Stimulated activated naive B cell treated with anti-CD40 and anti-IgM and Interleukin-4, amounts not matched to agents 10 μg/mL and 1 μg/mL and 100 μg/mL, for 72 hours (primary cell): ENCODE measurements at regions not wholly inside any gene's neighbourhood (a gene's known extent, or its start where the extent isn't known, plus 50 kb on each side); places are given as distances from the start of the nearest gene placed in this dataset.
"Not testable (repeated sequence)": the region's sequence is repeated elsewhere in the genome, so short reads cannot be mapped to it uniquely, and the experiment has no call there.

Source experiments
- ATAC-seq, 2 donors: fragments of 150-1000 bp; cut with Tn5 transposase; replicated peaks; 2 replicates each; pipeline ENCODE4 v1.10.0; 2021; ENCODE audit warnings: moderate library complexity in 1 of 2
- DNase-seq: peaks from one replicate; pipeline ENCODE4 v3.0.0; 2021
- H3K27ac Mint-ChIP-seq: one replicate; pipeline ENCODE4 v1.8.0; 2022; ENCODE audit warnings: mild to moderate bottlenecking, mixed read lengths
- H3K27me3 Mint-ChIP-seq, 2 donors: one replicate each; pipeline ENCODE4 v1.8.0; 2022; ENCODE audit warnings: mixed read lengths in 2 of 2
- H3K36me3 Mint-ChIP-seq, 2 donors: one replicate each; pipeline ENCODE4 v1.8.0; 2022; ENCODE audit warnings: mixed read lengths in 2 of 2, mild to moderate bottlenecking in 1 of 2
- H3K4me1 Mint-ChIP-seq, 2 donors: one replicate each; pipeline ENCODE4 v1.8.0; 2022; ENCODE audit warnings: mixed read lengths in 2 of 2, mild to moderate bottlenecking in 1 of 2
- H3K4me3 Mint-ChIP-seq, 2 donors: one replicate each; pipeline ENCODE4 v1.8.0; 2022; ENCODE audit warnings: mild to moderate bottlenecking in 2 of 2, mixed read lengths in 2 of 2, moderate library complexity in 1 of 2
- H3K9me3 Mint-ChIP-seq, 2 donors: one replicate each; pipeline ENCODE4 v1.8.0; 2022; ENCODE audit warnings: mixed read lengths in 2 of 2, mild to moderate bottlenecking in 1 of 2

DNA sequence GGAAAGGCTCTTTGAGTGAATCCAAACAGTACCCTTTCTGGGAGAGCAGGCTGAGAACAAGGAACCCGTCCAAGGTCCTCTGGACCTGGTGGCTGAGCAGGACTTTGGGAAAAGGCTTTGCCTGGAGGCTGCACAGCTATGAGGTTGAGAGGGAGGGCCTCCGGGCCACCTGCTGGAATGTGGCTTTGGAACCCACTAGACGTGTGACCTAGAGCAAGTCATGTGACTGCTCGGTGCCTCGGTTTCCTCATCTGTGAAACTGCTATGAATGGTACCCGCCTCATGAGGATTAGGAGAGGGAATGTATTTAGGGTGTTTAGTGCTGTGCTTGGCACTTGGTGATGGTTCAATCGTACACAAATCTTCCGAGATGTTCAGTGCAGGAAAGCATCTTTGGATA, 50.4 kb downstream of the HAPSTR1 start:
- H3K27ac Mint-ChIP-seq, result no peak overlapping the region
- no peak for DNase-seq
- peaks cover 0 to 11% of the 10 kb centered on the region in 2 donors for H3K27me3 Mint-ChIP-seq
- H3K4me3 Mint-ChIP-seq, result no peak overlapping the region
- ATAC-seq, result no peak
- H3K36me3 Mint-ChIP-seq, result peaks cover 13 to 25% of the 10 kb centered on the region in 2 donors
- H3K9me3 Mint-ChIP-seq, result peaks cover 2 to 3% of the 10 kb centered on the region in 2 donors
- peaks cover 12 to 22% of the 10 kb centered on the region in 2 donors for H3K4me1 Mint-ChIP-seq

DNA sequence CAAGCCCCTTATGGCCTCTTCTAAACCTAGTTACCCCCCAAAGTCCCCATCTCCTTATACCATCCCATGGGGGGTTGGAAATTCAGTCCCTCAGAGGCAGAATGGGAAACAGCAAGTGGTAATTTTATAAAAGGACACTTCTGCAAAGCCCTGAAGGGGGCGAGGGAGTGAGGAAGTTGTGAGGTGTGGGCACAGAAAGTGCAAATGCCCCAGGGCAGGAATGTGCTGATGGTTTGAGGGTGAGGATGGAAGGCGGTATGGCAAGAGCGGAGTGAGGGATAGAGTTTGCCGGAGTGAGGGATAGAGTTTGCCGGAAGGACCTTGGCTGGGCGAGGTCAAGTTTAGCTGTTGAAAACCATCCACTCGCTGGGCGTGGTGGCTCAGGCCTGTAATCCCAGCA, 52.7 kb downstream of the HAPSTR1 start:
- Mint-ChIP-seq H3K4me3 (no peak overlapping the region), H3K27me3 (peaks cover 0 to 7% of the 10 kb centered on the region in 2 donors), H3K9me3 (peaks cover 2 to 3% of the 10 kb centered on the region in 2 donors), H3K27ac (no peak overlapping the region), H3K36me3 (peaks cover 9 to 16% of the 10 kb centered on the region in 2 donors), H3K4me1 (peaks cover 10 to 13% of the 10 kb centered on the region in 2 donors)
- DNase-seq (no peak), ATAC-seq (no peak)

- ATAC-seq, result no peak
- Mint-ChIP-seq H3K4me3 (no peak overlapping the region), H3K27ac (no peak overlapping the region), H3K4me1 (peaks cover 5 to 6% of the 10 kb centered on the region in 2 donors), H3K36me3 (no peaks in the 10 kb centered on the region), H3K27me3 (peaks cover 0 to 10% of the 10 kb centered on the region in 2 donors), H3K9me3 (no peaks in the 10 kb centered on the region)
- no peak for DNase-seq
Observed at GRCh38 chr16:9148374-9149015, 57.1 kb downstream of the HAPSTR1 start.

- no peak overlapping the region for H3K27ac Mint-ChIP-seq
- DNase-seq, result no peak
- ATAC-seq, result no peak
- no peaks in the 10 kb centered on the region for H3K9me3 Mint-ChIP-seq
- H3K27me3 Mint-ChIP-seq, result peaks cover 15 to 27% of the 10 kb centered on the region in 2 donors
- H3K4me1 Mint-ChIP-seq, result peaks cover 0 to 5% of the 10 kb centered on the region in 2 donors
- H3K36me3 Mint-ChIP-seq, result no peaks in the 10 kb centered on the region
- no peak overlapping the region for H3K4me3 Mint-ChIP-seq
Observed at GRCh38 chr16:9151074-9151473, 59.6 kb downstream of the HAPSTR1 start.

DNA sequence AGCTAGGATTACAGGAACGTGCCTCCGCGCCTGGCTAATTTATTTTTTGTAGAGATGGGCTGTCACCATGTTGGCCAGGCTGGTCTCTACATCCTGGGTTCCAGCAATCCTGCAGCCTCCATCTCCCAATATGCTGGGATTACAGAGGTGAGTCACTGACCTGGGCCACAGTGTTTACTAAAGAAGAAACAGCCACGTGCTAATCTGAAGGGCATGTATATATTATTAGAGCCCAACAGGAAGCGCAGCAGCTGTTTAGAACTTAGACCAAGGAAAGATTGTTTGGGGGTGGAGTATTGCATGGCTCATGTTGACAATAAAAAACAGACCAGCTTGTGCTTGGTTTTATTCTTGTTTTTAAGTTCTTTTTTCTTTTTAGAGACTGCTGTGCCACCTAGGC, 60.2 kb downstream of the HAPSTR1 start:
- no peak overlapping the region for H3K27ac Mint-ChIP-seq
- no peaks in the 10 kb centered on the region for H3K9me3 Mint-ChIP-seq

GRCh38 chr16:9152649-9153501, 61.4 kb downstream of the HAPSTR1 start:
- no peak for DNase-seq
- ATAC-seq, result no peak
- H3K36me3 Mint-ChIP-seq, result no peaks in the 10 kb centered on the region
- no peak overlapping the region for H3K27ac Mint-ChIP-seq
- no peaks in the 10 kb centered on the region for H3K9me3 Mint-ChIP-seq
- H3K4me1 Mint-ChIP-seq, result peaks cover 0 to 5% of the 10 kb centered on the region in 2 donors
- H3K4me3 Mint-ChIP-seq, result no peak overlapping the region
- H3K27me3 Mint-ChIP-seq, result peaks cover 22 to 31% of the 10 kb centered on the region in 2 donors

More for the DNA sequence above, 60.2 kb downstream of the HAPSTR1 start:
- Mint-ChIP-seq H3K4me3 (no peak overlapping the region), H3K27me3 (peaks cover 15 to 27% of the 10 kb centered on the region in 2 donors), H3K36me3 (no peaks in the 10 kb centered on the region), H3K4me1 (peaks cover 0 to 5% of the 10 kb centered on the region in 2 donors)
- DNase-seq (no peak), ATAC-seq (no peak)

- H3K4me1 Mint-ChIP-seq, result peaks cover 0 to 3% of the 10 kb centered on the region in 2 donors
- H3K27me3 Mint-ChIP-seq, result peaks cover 28 to 33% of the 10 kb centered on the region in 2 donors
- no peak overlapping the region for H3K27ac Mint-ChIP-seq
- DNase-seq (no peak), ATAC-seq (no peak)
- no peak overlapping the region for H3K4me3 Mint-ChIP-seq
- H3K9me3 Mint-ChIP-seq, result no peaks in the 10 kb centered on the region
- H3K36me3 Mint-ChIP-seq, result no peaks in the 10 kb centered on the region
Observed at GRCh38 chr16:9153502-9153864, 62.0 kb downstream of the HAPSTR1 start.

DNA sequence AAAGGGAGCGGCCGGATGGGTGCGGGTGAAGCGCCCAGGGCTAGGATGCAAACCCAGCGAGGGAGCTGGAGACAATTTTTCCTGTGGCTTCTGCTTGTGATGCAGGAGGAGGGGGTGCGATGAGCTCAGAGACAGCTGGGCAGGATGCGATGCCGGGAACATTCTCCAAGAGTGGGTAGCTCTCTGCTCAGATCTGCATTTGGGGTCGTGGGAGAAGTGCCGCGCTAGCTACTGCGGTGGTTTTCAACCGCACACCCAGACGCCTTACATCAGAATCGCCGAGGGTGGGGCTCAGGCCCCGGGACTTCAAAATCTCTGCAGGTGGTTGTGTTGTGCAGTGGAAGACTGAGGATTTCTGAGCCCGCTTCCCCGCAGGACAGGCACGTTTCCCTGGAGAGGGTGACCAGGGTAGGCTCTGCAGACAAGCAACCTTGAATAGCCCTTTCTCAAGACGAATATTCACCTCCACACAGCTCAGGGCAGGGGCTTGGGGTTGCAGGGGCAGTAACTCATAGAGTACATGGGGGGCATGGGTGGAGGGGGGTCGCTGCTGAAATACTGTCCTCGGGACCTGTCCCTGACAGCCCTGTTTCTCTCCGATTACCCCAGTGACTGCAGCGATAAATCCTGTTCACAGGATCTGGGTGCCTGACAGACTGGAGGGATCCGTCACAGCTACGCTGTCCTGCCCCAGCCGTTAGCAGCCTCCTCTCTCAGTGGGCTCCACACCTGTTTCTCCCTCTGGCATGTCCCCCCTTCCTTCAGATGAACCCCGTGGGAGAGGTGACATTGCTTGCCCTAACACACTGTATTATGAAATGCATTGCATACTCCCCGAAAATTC, 63.3 kb downstream of the HAPSTR1 start:
- peak overlapping the region; percentile 11 for H3K27ac Mint-ChIP-seq
- no peaks in the 10 kb centered on the region for H3K36me3 Mint-ChIP-seq
- DNase-seq (no peak), ATAC-seq (no peak)
- H3K4me3 Mint-ChIP-seq, result no peak overlapping the region
- peaks cover 36 to 38% of the 10 kb centered on the region in 2 donors for H3K27me3 Mint-ChIP-seq
- no peaks in the 10 kb centered on the region for H3K9me3 Mint-ChIP-seq
- peaks cover under 1 to 2% of the 10 kb centered on the region in 2 donors for H3K4me1 Mint-ChIP-seq

- no peak for ATAC-seq
- no peak for DNase-seq
- Mint-ChIP-seq H3K4me3 (no peak overlapping the region), H3K36me3 (peaks cover 0 to 4% of the 10 kb centered on the region in 2 donors), H3K4me1 (peaks cover 6 to 9% of the 10 kb centered on the region in 2 donors), H3K9me3 (no peaks in the 10 kb centered on the region), H3K27me3 (peaks cover 45 to 48% of the 10 kb centered on the region in 2 donors), H3K27ac (no peak overlapping the region)
Observed at GRCh38 chr16:9155871-9156270, 64.4 kb downstream of the HAPSTR1 start.

DNA sequence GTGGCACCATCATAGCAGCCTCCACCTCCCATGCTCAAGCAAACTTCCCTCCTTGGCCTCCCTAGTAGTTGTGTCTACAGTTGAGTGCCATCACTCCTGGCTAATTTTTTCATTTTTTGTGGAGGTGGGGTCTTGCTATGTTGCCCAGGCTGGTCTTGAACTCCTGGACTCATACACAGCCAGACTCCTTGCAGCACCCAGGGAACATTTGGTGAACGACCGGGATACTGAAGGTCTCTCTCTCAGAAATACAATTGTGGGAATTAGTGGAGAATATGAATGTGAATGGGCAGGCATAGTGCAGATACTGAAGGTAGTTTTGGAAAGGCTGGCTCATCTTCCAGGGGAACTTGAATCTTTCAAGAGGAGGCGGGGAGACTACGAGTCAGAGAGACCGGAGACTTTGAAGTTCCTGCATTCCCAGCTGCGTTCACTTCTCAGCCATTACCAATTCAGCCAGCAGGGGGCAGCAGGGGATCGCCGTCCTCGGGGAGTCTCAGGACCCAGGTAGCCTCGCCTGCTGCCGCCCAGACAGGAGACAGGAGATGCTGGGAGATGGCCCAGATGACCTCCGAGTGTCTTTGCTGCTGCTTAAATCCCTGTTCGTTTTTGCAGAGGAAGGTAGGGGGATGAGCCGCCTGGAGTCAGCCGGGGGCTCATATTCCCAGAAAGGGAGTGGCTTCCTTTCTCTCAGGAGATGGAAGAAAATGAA, 68.6 kb downstream of the HAPSTR1 start:
- no peak overlapping the region for H3K27ac Mint-ChIP-seq
- H3K9me3 Mint-ChIP-seq, result no peaks in the 10 kb centered on the region
- H3K27me3 Mint-ChIP-seq, result peaks cover 23 to 38% of the 10 kb centered on the region in 2 donors
- peaks cover 0 to 4% of the 10 kb centered on the region in 2 donors for H3K36me3 Mint-ChIP-seq
- ATAC-seq (peak; percentile 82), DNase-seq (peak; percentile 28)
- H3K4me1 Mint-ChIP-seq, result peaks cover 6 to 9% of the 10 kb centered on the region in 2 donors
- H3K4me3 Mint-ChIP-seq, result no peak overlapping the region

- no peaks in the 10 kb centered on the region for H3K9me3 Mint-ChIP-seq
- no peak overlapping the region for H3K27ac Mint-ChIP-seq
- H3K36me3 Mint-ChIP-seq, result peaks cover 0 to 4% of the 10 kb centered on the region in 2 donors
- ATAC-seq (no peak), DNase-seq (no peak)
- H3K4me1 Mint-ChIP-seq, result peaks cover 6 to 9% of the 10 kb centered on the region in 2 donors
- no peak overlapping the region for H3K4me3 Mint-ChIP-seq
- peaks cover 18 to 33% of the 10 kb centered on the region in 2 donors for H3K27me3 Mint-ChIP-seq
Observed at GRCh38 chr16:9160551-9160911, 69.1 kb downstream of the HAPSTR1 start.

DNA sequence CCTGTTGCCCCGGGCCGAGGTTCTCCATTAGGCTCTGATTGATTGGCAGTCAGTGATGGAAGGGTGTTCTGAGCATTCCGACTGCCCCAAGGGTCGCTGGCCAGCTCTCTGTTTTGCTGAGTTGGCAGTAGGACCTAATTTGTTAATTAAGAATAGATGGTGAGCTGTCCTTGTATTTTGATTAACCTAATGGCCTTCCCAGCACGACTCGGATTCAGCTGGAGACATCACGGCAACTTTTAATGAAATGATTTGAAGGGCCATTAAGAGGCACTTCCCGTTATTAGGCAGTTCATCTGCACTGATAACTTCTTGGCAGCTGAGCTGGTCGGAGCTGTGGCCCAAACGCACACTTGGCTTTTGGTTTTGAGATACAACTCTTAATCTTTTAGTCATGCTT, 74.2 kb downstream of the HAPSTR1 start:
- no peak for DNase-seq
- Mint-ChIP-seq H3K27ac (no peak overlapping the region), H3K4me1 (peaks cover 4 to 9% of the 10 kb centered on the region in 2 donors), H3K9me3 (no peaks in the 10 kb centered on the region), H3K27me3 (peaks cover under 1 to 7% of the 10 kb centered on the region in 2 donors), H3K4me3 (no peak overlapping the region), H3K36me3 (no peaks in the 10 kb centered on the region)
- no peak for ATAC-seq

DNA sequence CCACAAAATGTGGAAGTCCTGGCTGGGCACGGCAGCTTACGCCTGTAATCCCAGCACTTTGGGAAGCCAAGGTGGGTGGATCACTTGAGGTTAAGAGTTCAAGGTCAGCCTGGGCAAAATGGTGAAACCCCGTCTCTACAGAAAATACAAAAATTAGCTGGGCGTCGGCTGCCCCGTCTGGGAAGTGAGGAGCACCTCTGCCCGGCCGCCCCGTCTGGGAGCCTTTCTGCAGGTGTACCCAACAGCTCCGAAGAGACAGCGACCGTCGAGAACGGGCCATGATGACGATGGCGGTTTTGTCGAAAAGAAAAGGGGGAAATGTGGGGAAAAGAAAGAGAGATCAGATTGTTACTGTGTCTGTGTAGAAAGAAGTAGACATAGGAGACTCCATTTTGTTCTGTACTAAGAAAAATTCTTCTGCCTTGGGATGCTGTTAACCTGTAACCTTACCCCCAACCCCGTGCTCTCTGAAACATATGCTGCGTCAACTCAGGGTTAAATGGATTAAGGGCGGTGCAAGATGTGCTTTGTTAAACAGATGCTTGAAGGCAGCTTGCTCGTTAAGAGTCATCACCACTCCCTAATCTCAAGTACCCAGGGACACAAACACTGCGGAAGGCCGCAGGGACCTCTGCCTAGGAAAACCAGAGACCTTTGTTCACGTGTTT, 75.0 kb downstream of the HAPSTR1 start:
- ATAC-seq, DNase-seq, H3K27ac Mint-ChIP-seq, H3K9me3 Mint-ChIP-seq, H3K4me1 Mint-ChIP-seq, H3K36me3 Mint-ChIP-seq, H3K27me3 Mint-ChIP-seq, H3K4me3 Mint-ChIP-seq: not testable (repeated sequence)
